SJCRH30 (cell line): ENCODE measurements at regions not wholly inside any gene's neighbourhood (a gene's known extent, or its start where the extent isn't known, plus 50 kb on each side); places are given as distances from the start of the nearest gene placed in this dataset.

Experiments used
- DNase-seq, 2 experiments: peaks; one replicate each; pipeline ENCODE4 v3.0.0-alpha.2; 2015 to 2020
- H3K27ac ChIP-seq: fragments of 250-450 bp; sonication (Bioruptor Pico); 2 replicates; pipeline ENCODE4 v1.5.1; 2020; ENCODE audit warnings: mild to moderate bottlenecking, moderate library complexity
- H3K27me3 ChIP-seq: fragments of 250-450 bp; sonication (Bioruptor Pico); 2 replicates; pipeline ENCODE4 v1.5.1; 2020; ENCODE audit warnings: mild to moderate bottlenecking, moderate library complexity
- H3K36me3 ChIP-seq: fragments of 250-450 bp; sonication (Bioruptor Pico); 2 replicates; pipeline ENCODE4 v1.5.1; 2020; ENCODE audit warnings: mild to moderate bottlenecking, moderate library complexity
- H3K4me1 ChIP-seq: fragments of 250-450 bp; sonication (Bioruptor Pico); 2 replicates; pipeline ENCODE4 v1.5.1; 2020; ENCODE audit warnings: mild to moderate bottlenecking, moderate library complexity
- H3K4me3 ChIP-seq: fragments of 250-450 bp; sonication (Bioruptor Pico); 2 replicates; pipeline ENCODE4 v1.5.1; 2020; ENCODE audit warnings: mild to moderate bottlenecking, moderate library complexity
- H3K9me3 ChIP-seq: fragments of 250-450 bp; sonication (Bioruptor Pico); replicated peaks from 2 replicates; pipeline ENCODE4 v1.5.1; 2020; ENCODE audit warnings: mild to moderate bottlenecking, moderate library complexity

GRCh38 chr1:170367615-170368014 lies 164.4 kb upstream of the GORAB start:
- no peaks in the 10 kb centered on the region for H3K36me3 ChIP-seq
- H3K4me1 ChIP-seq = no peaks in the 10 kb centered on the region
- no peak for DNase-seq
- no peak overlapping the region for H3K4me3 ChIP-seq
- H3K27ac ChIP-seq = no peak overlapping the region
- H3K27me3 ChIP-seq = no peaks in the 10 kb centered on the region
- no peaks in the 10 kb centered on the region for H3K9me3 ChIP-seq

DNA sequence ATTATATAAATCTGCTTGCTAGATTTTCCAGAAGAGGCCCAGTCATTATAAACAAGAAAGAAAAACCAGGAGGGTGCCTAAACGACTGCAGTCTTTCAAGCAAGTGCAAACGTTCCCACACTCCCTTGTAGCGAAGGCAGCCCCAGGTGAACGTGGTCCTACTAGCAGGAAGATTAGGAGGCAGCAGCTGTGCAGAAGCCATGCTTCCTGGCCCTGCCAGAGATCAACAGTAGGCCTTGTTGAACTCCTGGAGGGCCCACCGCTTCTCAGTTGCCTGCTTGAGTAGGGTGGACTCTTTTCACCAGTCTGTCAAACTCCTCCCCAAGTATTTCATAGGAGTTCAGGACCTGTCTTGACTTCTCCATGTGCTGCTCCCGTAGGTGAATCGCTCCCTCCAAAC lies 163.0 kb upstream of the GORAB start:
- Histone ChIP-seq H3K36me3 (no peaks in the 10 kb centered on the region), H3K27ac (no peak overlapping the region), H3K4me1 (no peaks in the 10 kb centered on the region), H3K27me3 (no peaks in the 10 kb centered on the region), H3K9me3 (no peaks in the 10 kb centered on the region), H3K4me3 (no peak overlapping the region)
- DNase-seq = peak in 1 of 2 experiments; percentile 2

GRCh38 chr1:170369417-170369816 lies 162.5 kb upstream of the GORAB start:
- Histone ChIP-seq H3K27me3 (no peaks in the 10 kb centered on the region), H3K4me3 (no peak overlapping the region), H3K4me1 (no peaks in the 10 kb centered on the region), H3K27ac (no peak overlapping the region), H3K36me3 (no peaks in the 10 kb centered on the region), H3K9me3 (no peaks in the 10 kb centered on the region)
- DNase-seq = no peak

GRCh38 chr1:170370087-170370486 lies 161.9 kb upstream of the GORAB start:
- Histone ChIP-seq H3K27ac (no peak overlapping the region), H3K9me3 (no peaks in the 10 kb centered on the region), H3K4me1 (no peaks in the 10 kb centered on the region), H3K36me3 (no peaks in the 10 kb centered on the region), H3K27me3 (no peaks in the 10 kb centered on the region), H3K4me3 (no peak overlapping the region)
- DNase-seq = no peak

DNA sequence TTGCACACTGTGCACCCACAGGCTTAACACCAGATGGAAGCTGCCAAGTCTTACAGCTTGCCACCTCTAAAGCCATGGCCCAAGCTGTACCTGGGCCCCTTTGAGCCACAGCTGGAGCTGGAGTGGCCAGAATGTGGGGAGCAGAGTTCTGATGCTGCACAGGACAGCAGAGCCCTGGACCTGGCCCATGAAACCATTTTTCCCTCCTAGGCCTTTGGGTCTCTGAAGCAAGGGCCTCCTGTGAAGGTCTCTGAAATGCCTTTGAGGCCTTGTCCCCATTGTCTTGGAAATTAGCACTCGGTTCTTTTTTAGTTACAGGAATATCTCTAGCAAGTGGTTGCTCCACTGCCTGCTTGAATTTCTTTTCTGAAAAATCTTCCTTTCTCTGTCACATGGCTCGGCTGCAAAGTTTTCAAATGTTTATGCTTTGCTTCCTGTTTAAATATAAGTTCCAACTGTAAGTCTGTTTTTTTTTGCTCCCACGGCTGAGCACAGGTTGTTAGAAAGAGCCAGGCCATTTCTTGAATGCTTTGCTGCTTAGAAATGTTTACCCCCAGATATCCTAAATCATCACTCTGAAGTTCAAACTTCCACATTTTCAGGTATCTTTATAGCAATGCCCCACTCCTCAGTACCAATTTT lies 156.8 kb upstream of the GORAB start:
- Histone ChIP-seq H3K4me3 (no peak overlapping the region), H3K4me1 (no peaks in the 10 kb centered on the region), H3K36me3 (no peaks in the 10 kb centered on the region), H3K27ac (no peak overlapping the region), H3K27me3 (no peaks in the 10 kb centered on the region), H3K9me3 (no peaks in the 10 kb centered on the region)
- DNase-seq = no peak

DNA sequence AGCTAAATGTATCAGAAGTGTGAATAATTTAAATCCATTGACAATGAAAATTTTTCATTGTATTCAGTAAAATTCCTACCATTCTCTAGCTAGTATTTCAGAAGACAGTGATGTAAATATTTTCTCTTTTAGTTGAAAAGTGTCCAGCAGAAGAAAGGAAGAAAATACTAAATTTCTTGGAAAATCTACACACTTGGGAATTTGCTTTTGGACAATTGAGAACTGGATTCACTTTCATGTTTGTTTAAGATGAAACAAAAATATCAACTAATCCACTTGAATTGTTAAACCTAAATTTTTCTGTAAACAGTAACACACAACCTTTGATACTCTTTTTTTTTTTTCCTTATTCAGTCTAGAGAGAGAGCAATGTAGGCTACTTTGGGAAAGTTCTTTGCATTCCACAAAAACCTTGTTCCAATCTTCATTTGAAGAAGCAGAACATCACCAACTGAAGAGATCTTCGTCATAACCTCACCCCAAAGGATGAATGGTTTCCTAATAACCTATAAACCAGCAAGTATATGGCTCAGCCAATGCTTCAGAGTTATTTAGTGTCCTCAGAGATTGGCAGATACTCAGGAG lies 155.1 kb upstream of the GORAB start:
- Histone ChIP-seq H3K4me3 (no peak overlapping the region), H3K4me1 (no peaks in the 10 kb centered on the region), H3K9me3 (no peaks in the 10 kb centered on the region), H3K36me3 (no peaks in the 10 kb centered on the region), H3K27ac (no peak overlapping the region), H3K27me3 (no peaks in the 10 kb centered on the region)
- DNase-seq = no peak

DNA sequence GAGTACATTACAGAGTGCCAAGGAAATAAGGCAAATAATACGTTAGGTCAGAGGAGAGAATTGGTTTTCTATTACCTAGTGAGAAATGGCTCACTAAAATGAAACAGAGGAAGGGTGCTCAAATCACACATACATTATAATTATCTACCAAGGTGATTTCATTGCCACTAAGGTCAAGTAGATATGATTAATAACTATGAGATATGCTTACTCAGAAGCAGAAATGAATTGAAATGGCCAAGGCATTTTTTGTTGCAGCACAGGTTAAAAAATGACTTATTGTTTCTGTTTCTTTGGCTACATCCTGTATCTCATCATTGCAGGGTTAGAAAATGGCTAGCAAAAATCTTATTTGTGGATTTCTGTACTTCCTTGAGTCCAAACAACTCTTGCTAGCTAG lies 154.5 kb upstream of the GORAB start:
- Histone ChIP-seq H3K9me3 (no peaks in the 10 kb centered on the region), H3K4me3 (no peak overlapping the region), H3K27me3 (no peaks in the 10 kb centered on the region), H3K4me1 (no peaks in the 10 kb centered on the region), H3K36me3 (no peaks in the 10 kb centered on the region), H3K27ac (no peak overlapping the region)
- DNase-seq = no peak

- Histone ChIP-seq H3K4me1 (no peaks in the 10 kb centered on the region), H3K9me3 (no peaks in the 10 kb centered on the region), H3K36me3 (no peaks in the 10 kb centered on the region), H3K27ac (no peak overlapping the region), H3K27me3 (no peaks in the 10 kb centered on the region), H3K4me3 (no peak overlapping the region)
- DNase-seq = no peak
Measured at GRCh38 chr1:170377896-170378634, 153.9 kb upstream of the GORAB start.

- no peak overlapping the region for H3K27ac ChIP-seq
- DNase-seq = no peak
- H3K27me3 ChIP-seq = no peaks in the 10 kb centered on the region
- H3K9me3 ChIP-seq = no peaks in the 10 kb centered on the region
- H3K36me3 ChIP-seq = no peaks in the 10 kb centered on the region
- no peak overlapping the region for H3K4me3 ChIP-seq
- H3K4me1 ChIP-seq = no peaks in the 10 kb centered on the region
Measured at GRCh38 chr1:170385750-170386149, 146.2 kb upstream of the GORAB start.

GRCh38 chr1:170388489-170388888 lies 143.5 kb upstream of the GORAB start:
- H3K9me3 ChIP-seq = no peaks in the 10 kb centered on the region
- H3K4me3 ChIP-seq = no peak overlapping the region
- no peak for DNase-seq
- H3K27me3 ChIP-seq = no peaks in the 10 kb centered on the region
- no peaks in the 10 kb centered on the region for H3K4me1 ChIP-seq
- H3K27ac ChIP-seq = no peak overlapping the region
- H3K36me3 ChIP-seq = no peaks in the 10 kb centered on the region

- H3K9me3 ChIP-seq = no peaks in the 10 kb centered on the region
- no peak for DNase-seq
- no peak overlapping the region for H3K27ac ChIP-seq
- H3K4me3 ChIP-seq = no peak overlapping the region
- H3K27me3 ChIP-seq = no peaks in the 10 kb centered on the region
- no peaks in the 10 kb centered on the region for H3K36me3 ChIP-seq
- H3K4me1 ChIP-seq = no peaks in the 10 kb centered on the region
Measured at GRCh38 chr1:170395149-170395548, 136.8 kb upstream of the GORAB start.

DNA sequence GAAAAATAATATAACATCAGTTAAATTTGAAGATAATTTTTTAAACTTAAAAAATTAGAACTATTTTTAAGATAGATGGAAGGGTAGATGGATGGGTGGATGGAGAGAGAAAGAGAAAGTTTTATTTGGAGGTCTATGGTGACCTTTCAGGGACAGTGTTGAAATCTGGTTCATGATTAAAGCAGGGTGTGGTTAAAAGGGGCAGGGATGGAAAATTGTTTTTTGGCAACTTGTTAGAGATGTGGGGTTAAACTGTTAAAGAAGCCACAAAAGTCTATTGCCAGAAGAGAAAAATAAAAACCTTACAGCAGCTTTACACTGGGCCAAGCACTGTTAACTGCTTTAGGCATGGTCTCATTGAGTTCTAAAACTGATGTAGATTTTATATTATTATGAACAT lies 134.9 kb upstream of the GORAB start:
- DNase-seq = no peak
- Histone ChIP-seq H3K9me3 (no peaks in the 10 kb centered on the region), H3K4me3 (no peak overlapping the region), H3K27me3 (no peaks in the 10 kb centered on the region), H3K4me1 (no peaks in the 10 kb centered on the region), H3K36me3 (no peaks in the 10 kb centered on the region), H3K27ac (no peak overlapping the region)

DNA sequence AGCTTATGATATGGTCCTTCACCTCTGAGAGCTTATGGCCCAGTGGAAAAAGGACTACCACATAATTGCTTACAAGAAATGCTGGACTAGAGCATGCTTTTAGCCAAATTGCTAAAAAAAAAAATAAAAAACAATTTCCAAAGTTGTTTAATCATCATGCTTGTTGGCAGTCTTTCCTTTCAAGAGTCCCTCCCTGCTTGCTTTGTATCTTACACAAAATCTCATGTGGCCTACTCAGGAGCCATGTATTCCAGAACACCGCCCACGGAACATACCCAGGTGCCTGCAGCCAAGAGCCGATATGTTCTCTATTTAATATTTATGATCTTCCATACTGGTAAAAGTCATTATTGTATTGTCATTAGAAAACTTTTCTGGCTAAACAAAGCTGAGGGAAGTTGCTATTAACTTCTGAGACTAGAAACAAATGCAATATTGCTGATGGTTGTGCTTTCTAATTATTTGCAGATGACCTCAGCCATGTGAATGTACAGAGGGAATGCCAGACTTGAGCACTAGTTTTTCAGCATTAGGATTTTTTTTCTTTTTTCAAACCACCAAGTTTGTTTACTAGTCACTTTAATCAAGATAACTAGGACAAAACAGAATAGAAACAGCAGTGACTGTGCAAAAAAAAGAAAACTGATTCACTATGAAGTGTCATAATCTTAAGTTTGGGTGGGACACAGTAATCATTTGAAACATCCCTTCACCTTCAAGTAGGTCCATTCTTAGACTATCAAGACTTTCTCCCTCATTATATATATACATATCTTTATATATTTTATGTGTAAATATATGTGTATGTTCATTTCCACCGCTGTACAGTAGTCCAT lies 129.3 kb upstream of the GORAB start:
- Histone ChIP-seq H3K27ac (no peak overlapping the region), H3K27me3 (no peaks in the 10 kb centered on the region), H3K4me3 (no peak overlapping the region), H3K9me3 (no peaks in the 10 kb centered on the region), H3K4me1 (no peaks in the 10 kb centered on the region), H3K36me3 (no peaks in the 10 kb centered on the region)
- DNase-seq = no peak

DNA sequence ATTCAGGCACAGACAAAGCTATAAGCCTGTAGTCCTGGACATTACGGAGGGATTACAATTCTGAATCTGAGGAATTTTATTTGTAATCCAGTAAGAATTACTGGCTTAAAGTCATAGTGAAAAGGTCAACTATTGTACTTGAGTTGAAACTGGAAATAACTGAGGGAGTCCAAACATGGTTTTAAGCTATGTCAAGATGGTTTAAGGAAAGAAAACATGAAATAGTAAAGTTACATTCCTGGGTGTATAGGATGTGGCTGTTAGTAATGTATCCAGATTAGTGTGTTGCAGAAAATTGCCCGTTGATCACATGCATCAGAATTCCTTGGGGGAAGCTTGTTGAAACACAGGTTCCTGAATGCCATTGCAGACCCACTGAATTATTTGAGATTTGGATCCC lies 124.8 kb upstream of the GORAB start:
- no peaks in the 10 kb centered on the region for H3K36me3 ChIP-seq
- no peaks in the 10 kb centered on the region for H3K9me3 ChIP-seq
- H3K27me3 ChIP-seq = no peaks in the 10 kb centered on the region
- no peak overlapping the region for H3K27ac ChIP-seq
- DNase-seq = no peak
- H3K4me1 ChIP-seq = no peaks in the 10 kb centered on the region
- H3K4me3 ChIP-seq = no peak overlapping the region

DNA sequence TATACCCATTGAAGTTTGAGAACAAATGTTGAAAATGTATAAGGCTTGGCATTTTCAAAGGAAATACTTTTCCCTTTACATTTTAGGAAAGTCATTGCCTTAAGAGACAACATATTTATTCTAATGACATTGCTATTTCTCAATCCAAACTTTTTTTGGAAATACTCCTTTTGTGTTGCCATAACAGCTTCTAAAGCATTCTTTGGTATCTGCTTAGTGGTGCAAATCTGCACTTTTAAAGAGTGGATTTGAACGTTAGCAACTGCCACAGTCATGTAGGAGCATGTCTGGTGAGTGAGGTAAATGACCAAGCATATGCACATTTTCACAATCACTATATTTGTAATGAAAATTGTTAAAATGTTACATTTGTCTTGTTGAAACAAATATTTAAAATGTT lies 124.4 kb upstream of the GORAB start:
- no peaks in the 10 kb centered on the region for H3K4me1 ChIP-seq
- no peaks in the 10 kb centered on the region for H3K27me3 ChIP-seq
- no peaks in the 10 kb centered on the region for H3K36me3 ChIP-seq
- no peak overlapping the region for H3K27ac ChIP-seq
- no peaks in the 10 kb centered on the region for H3K9me3 ChIP-seq
- DNase-seq = no peak
- H3K4me3 ChIP-seq = no peak overlapping the region
